GM21526 (cell line): ENCODE measurements at regions not wholly inside any gene's neighbourhood (a gene's known extent, or its start where the extent isn't known, plus 50 kb on each side); places are given as distances from the start of the nearest gene placed in this dataset.

ENCODE experiments used
- ATAC-seq: cut with Tn5 transposase; IDR thresholded peaks from one replicate; pipeline ENCODE4 v1.9.1; 2021; ENCODE audit warnings: moderate library complexity; ENCODE audit not compliant: unreplicated experiment, low FRiP score

DNA sequence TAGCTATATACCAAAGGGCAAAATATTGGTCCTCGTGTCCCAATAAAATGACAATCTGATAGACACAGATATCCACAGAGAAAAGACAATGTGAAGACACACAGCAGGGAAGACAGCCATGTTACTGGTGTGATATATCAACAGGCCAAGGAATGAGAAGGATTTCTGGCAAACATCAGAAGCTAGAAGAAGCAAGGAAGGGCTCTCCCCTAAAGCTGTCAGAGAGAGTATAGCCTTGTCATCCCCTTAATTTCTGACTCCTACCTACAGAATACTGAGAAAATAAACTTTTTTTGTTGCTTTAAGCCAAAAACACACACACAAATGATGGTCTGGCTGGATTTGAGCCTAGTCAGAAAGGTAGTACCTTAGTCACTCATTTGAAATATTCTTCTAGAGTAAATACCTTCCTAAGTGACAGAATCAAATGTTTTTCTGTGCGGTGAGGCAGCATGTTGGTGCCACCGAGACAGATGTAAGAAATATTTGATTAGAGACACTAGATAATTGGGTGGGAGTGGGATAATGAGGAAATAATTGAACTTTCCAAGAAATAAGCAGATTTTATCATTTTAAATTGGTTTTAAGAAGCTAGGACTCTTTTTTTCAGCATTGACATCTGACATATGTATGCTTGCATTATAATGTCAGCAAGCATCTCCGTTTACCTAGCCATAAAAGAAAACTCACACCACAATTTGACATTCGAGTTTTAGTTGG, 123.4 kb upstream of the TFAP2D start:
- ATAC-seq: no peak

GRCh38 chr6:50591135-50591534, 122.2 kb upstream of the TFAP2D start:
- no peak for ATAC-seq

DNA sequence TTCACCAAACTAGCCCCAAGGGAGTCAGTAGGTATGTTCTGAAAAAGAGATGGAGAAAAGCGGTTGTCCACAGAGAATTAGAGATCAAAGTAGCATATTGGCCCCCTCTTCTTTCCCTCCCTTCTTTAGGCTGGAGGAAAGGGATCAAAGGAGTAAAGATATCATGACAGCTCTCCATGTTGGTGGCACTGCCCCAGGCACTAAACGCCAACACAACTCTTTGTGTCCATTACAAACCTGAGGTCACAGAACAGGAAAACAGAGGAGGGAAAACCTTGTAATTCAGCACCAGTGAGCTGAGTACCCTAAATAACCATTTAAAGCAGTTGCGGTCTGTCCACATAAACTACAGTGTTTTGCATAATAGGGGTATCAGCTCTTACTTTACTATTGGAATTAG, 113.0 kb upstream of the TFAP2D start:
- no peak for ATAC-seq

- ATAC-seq: no peak
Measured at GRCh38 chr6:50602292-50602691, 111.0 kb upstream of the TFAP2D start.

- no peak for ATAC-seq
Measured at GRCh38 chr6:50608421-50608820, 104.9 kb upstream of the TFAP2D start.

DNA sequence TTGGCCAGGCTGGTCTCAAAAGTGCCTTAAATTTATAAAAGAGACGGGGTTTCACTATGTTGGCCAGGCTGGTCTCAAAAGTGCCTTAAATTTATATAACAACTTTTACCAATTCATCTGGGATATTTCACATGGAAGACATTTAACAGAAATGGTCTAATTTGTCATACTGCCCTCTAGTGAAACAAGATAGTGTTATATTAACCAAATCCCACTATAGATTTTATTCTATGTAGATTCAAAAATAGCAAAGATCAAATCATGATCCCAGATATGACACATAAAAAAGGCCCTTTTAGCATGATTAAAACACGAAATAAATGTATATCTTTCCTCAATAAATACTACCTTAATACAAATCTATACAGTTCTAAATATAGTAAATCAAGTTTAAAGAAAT, 102.8 kb upstream of the TFAP2D start:
- no peak for ATAC-seq

- no peak for ATAC-seq
Measured at GRCh38 chr6:50635429-50635828, 77.9 kb upstream of the TFAP2D start.

GRCh38 chr6:50637267-50637666, 76.1 kb upstream of the TFAP2D start:
- ATAC-seq: no peak

DNA sequence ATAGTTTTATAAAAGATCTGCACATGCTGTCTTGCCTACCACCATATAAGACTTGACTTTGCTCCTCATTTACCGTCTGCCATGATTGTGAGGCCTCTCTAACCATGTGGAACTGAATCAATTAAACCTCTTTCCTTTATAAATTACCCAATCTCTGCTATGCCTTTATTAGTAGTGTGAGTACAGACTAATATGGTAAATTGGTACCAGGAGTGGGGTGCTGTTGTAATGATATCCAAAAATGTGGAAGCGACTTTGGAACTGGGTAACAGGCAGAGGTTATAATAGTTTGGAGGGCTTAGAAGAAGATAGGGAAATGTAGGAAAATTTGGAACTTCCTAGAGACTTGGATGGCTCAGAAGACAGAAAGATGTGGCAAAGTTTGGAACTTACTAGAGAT, 64.2 kb upstream of the TFAP2D start:
- no peak for ATAC-seq

DNA sequence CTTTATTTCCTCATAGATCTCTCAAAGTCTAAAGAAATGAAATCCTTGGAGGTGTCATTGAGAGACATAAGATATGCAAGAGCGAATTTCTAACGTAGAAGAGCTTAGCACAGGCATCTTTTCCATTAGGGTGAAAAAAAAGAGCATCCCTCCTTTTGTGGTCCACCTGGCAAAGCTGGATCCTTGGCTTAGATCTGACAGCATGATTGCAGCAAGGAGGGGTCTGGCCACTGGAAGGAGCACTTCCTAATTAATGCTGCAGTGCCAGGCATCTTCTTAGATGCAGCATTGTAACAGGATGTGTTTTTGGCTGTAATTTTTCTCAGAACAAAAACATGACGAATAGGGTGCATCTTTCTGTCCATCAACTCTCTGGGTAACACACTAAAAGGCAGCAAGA, 60.1 kb upstream of the TFAP2D start:
- no peak for ATAC-seq

- no peak for ATAC-seq
Measured at GRCh38 chr6:50654155-50654554, 59.2 kb upstream of the TFAP2D start.

GRCh38 chr6:50655848-50656453, 57.4 kb upstream of the TFAP2D start:
- ATAC-seq: peak; percentile 58

GRCh38 chr6:50657513-50657912, 55.8 kb upstream of the TFAP2D start:
- ATAC-seq: no peak

DNA sequence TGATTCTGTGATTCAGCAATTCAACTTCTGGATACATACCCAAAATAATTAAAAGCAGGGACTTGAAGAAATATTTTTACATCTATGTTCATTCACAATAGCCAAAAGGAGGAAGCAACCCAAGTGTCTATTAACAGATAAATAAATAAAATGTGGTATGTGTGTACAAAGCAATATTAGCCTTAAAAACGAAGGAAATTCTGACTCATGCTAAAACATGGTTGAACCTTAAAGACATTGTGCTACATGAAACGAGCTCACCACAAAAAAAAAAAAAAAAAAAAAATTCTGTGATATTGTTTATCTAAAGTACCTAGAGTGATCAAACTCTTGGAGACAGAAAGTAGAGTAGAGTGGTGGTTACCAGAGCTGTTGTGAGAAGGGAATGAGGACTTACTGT, 54.8 kb upstream of the TFAP2D start:
- no peak for ATAC-seq

GRCh38 chr6:50661636-50662035, 51.7 kb upstream of the TFAP2D start:
- no peak for ATAC-seq
